DMS79 (cell line): ENCODE measurements at regions not wholly inside any gene's neighbourhood (a gene's known extent, or its start where the extent isn't known, plus 50 kb on each side); places are given as distances from the start of the nearest gene placed in this dataset.
"Not testable (repeated sequence)": the region's sequence is repeated elsewhere in the genome, so short reads cannot be mapped to it uniquely, and the experiment has no call there.

Source experiments
- DNase-seq: peaks from one replicate; lab custom pipeline; 2025; lab: John Stamatoyannopoulos, UW

DNA sequence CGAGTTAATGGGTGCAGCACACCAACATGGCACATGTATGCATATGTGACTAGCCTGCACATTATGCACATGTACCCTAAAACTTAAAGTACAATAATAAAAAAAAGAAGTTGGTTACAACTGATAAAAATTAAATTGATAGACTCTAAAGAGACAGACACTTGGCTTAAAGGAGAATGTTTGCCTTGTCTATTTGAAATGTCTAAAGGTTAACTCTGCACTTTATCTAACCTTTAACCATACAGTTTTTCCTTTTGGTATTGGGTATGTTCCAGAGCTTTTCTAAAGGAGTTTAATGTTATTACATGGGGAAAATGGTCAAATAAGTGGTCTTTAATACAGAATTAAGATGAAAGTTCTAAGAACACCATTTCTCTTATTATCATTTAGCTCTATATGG lies 145.1 kb upstream of the HCCS start:
- DNase-seq: no peak

- DNase-seq: no peak
These were observed 140.0 kb upstream of the HCCS start for GRCh38 chrX:10971176-10971575.

DNA sequence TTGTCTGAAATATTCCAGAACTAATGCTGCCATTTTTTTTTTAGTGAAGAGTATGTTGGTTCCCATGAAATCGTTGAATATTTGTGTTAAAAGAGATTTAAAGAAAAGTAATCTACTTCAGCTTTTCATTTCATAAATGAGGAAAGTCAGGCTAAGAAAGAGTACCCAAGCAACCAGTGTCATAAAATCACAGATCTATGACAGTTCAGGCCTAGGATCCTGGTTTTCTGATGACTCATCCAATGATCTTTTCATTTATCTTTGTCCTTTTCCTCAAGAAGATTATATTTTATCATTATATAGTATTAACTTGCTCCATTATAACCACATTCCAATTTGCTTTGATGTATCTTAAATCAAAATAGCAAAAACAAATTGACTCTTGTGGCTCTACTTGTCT lies 139.4 kb upstream of the HCCS start:
- DNase-seq: no peak

- no peak for DNase-seq
These were observed 138.4 kb upstream of the HCCS start for GRCh38 chrX:10972706-10973105.

DNA sequence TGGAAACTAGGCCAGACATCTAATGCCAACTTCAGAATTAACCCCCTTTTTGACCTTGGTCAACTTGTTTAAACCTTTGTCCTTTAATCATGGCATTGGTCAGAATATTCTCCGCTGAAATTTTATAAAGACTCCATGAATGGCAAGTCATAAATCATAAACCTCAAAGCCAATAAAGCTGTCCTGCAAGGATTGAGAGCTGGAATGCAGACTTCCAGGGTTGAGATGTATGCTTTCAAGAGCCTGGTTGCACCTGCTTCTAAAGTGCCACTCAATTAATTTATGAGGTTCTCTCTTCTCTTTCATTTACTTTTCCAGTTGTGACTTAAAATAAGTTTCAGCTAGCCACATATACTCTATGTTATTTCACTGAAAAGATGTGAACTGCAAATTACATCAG lies 136.2 kb upstream of the HCCS start:
- no peak for DNase-seq

DNA sequence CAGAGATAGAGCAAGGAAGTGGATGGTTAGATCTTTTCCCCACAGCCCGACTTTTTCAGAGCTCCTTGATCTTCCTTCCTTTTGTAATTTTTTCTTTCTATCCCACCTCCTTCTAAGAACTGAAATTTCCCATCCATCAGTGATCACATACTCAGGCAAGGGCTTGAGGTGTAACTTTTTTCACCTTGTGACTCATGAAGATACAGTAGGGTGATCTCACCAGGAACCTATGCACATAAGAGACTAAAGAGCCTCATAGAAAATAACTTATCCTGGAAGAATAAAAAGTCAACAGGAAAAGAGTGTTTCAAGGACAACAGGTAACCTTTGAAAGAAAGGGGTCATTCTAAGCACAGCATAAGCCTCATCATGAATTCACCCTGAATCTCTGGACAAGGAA lies 131.2 kb upstream of the HCCS start:
- no peak for DNase-seq

- no peak for DNase-seq
These were observed 129.6 kb upstream of the HCCS start for GRCh38 chrX:10981506-10981905.

- no peak for DNase-seq
These were observed 127.6 kb upstream of the HCCS start for GRCh38 chrX:10983526-10983925.

- DNase-seq: no peak
These were observed 126.9 kb upstream of the HCCS start for GRCh38 chrX:10984213-10984612.

GRCh38 chrX:10986616-10987015 lies 124.5 kb upstream of the HCCS start:
- DNase-seq: no peak

DNA sequence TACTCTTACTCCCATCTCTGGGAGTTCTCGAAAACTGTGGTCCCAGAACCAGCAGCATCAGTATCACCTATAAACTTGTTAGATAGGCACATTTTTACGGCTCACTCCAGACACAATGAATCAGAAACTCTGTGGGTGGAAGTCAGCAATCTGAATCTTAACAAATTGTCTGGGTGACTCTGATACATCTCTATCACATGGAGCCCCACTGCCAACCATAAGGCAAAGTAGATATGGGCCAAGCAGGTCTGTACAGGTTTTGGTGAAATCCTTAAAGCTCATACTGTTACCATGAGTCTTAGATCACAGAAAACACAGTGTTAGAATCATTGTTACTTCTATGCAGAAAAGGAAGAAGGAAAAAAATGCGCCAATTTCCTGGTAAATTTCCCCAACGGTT lies 122.5 kb upstream of the HCCS start:
- DNase-seq: no peak

DNA sequence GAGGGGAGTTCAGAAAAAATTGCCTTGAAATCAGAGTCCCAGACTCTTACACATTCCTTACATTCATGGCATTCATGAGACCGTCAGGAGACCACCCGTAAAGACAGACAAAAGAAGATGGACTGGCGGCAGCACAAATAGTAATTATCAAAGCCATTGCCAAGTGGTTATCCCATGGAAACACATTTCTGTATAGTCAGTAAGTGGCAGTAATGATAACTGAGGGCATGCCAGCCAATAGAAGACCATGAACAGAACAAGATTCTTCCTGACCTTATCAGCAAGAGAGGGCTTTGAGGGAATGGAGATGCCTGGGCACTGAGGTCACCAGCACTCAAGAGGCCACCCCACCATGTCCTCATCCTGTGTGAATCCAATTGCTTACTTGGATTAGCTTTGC lies 121.7 kb upstream of the HCCS start:
- DNase-seq: no peak

DNA sequence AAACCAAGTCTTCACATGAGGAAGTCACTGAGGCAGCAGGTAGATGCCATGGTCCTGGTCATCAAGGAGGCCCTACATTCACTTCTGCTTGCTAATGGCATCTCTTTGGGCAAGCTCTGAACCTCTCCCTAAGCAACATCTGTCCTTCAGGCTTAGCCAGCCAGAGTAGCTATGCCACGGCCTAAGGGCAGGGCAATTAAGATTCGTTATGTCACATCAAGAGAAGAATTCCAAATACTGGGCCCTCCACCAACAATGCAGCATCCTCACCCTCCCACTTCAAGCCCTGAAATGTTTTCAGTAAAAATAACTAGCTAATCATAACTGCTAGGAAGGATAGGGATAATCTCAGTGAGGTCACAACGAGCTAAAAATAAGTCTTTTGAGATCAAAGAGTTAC lies 120.7 kb upstream of the HCCS start:
- DNase-seq: no peak

DNA sequence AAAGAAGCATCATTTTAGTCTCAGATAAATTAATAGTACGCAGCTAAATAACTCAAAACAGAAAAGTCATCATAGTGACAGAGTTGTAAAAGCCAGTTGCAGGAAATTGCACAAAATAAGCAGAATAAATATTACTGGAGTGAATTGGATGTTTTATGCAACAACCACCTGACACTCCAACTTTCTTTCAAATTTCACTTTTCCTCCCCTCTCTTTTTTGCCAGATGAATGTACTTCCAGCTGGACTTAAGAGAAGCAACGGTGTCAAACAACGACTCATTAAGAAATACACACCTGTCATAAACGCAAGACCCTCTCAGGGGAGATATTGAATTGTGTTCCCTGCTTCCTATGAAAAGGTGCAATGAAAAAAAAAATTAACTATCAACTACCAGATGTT lies 120.2 kb upstream of the HCCS start:
- DNase-seq: no peak

DNA sequence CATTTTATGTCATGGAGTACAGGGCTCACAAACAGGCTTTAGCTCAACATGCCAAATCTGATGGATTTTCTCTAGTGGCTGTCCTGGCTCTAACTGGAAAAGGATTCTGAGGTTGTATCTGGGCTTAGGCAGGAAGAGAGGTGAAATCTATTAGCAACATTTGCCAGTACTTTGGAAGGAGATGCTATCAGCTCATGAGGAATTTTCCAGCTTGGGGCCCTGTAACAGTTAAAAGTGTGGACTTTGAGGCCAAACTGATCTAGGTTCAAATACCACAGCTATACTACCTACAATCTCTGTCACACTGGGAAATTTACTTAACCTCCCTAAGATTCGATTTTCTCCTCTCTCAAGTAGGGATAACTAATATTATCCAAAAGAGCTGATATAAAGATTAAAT lies 119.0 kb upstream of the HCCS start:
- DNase-seq: no peak

DNA sequence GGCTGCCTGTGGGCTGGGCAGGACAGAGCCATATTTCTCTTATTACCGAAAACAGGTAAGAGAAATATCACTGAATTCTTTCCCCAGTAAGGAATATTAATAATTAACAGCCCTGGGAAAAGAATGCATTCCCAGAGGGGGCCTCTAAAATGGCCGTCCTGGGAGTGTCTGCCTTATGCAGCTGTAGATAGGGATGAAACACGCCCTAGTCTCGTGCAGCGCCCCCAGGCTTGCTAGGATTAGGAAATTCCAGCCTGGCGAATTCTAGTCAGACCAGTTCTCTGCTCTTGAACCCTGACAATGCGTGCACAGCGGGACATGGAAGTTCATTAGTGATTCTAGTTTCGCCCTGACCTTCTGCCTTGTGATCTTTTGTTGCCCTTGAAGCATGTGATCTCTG lies 104.1 kb upstream of the HCCS start:
- not testable (repeated sequence) for DNase-seq

DNA sequence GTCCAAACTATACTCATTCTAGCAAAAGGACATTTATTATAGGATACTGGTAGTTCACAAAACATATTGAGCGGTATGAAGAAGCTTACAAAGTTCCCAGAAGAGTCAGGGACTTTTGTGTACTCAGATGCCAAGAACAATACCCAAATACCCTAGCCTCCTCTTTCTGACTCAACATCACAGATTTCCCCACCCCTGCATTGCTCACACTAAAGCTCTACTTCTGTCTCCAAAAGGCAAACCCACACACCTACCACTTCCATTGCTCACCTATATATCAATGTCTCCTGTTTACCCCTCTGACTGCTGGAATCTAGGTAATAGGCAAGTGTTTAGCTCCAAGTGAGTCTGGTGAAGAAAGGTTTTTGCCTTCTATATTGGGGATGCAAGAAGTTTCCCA lies 100.7 kb upstream of the HCCS start:
- no peak for DNase-seq

GRCh38 chrX:11016728-11017127 lies 94.4 kb upstream of the HCCS start:
- DNase-seq: no peak

DNA sequence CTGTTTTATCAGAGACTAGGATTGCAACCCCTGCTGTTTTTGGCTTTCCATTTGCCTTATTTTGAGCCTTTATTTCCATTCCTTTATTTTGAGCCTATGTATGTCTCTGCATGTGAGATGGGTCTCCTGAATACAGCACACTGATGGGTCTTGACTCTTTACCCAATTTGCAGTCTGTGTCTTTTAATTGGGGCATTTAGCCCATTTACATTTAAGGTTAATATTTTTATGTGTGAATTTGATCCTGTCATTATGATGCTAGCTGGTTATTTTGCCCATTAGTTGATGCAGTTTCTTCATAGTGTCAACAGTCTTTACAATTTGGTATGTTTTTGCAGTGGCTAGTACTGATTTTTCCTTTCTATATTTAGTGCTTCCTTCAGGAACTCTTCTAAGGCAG lies 88.5 kb upstream of the HCCS start:
- DNase-seq: not testable (repeated sequence)

DNA sequence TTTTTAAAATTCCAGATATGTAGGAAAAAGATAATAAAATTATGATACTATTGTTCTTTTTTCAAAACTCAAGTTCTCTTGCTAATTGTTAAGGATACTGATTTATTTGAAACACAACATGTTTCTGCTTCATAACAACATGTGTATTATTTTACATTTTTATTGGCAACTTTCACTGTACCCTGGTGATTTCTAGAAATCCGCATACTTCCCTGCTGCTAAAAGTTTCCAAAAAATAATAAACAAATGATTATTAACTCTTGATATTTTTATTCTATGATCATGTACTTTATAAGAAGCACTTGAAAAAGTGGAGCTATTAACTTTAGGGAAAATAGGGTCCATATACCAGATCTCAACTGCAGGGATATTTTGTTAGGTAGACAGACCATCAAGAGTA lies 71.2 kb upstream of the HCCS start:
- no peak for DNase-seq

DNA sequence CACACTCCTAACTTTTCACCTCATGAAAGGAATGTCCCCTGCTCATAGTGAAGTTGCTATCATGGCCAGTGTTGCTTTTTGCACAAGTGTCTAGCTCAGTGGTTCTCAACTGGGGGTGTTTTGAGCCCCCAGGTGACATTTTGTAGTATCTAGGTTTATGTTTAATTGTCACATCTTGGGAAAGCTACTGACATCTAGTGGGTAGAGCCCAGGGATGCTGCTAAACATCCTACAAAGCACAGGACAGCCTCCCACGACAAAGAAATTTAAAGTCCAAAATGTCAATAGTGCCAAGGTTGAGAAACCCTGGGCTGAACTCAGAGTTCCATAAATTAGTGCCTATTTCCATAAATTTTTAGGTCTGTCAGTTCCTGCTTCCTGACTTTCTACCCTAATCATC lies 70.7 kb upstream of the HCCS start:
- no peak for DNase-seq

DNA sequence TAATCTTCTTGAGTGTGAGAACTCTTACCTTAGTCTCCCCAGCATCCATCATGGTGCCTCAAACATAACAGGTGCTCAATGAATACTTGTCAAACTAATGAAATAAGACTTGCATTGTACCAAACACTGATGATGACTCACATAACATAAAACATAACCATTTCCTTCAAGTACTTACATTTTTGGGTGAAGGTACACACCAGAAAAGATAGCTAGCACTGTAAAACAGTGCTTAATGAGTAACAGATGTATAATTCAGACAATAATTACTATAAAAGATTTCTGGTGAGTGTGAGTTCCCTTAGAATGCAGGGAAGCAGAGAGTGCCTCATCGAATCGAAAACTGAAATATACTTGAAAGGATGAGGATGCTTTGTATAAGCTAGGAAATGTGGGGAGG lies 70.1 kb upstream of the HCCS start:
- DNase-seq: no peak

DNA sequence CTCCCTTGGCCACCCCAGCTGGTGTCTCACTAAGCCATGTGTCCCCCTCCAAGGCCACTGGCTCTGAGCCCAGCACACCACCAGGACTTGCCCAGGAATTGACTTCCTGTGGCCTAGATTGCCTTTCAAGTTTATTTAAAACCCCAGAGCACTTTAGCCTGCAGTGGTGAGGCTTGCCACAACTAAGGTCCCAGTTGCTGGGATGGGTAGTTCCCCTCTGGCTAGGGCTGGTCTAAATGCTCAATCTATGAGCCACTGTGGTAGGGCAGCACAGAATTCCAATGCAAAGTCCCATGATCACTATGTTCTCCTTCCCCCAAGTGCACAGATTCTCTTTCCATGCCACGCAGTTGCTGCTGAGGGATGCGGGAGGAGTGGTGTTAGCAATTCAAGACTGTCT lies 61.1 kb upstream of the HCCS start:
- DNase-seq: no peak

GRCh38 chrX:11053351-11053750 lies 57.8 kb upstream of the HCCS start:
- DNase-seq: no peak
